DND-41 (cell line): ENCODE measurements at regions not wholly inside any gene's neighbourhood (a gene's known extent, or its start where the extent isn't known, plus 50 kb on each side); places are given as distances from the start of the nearest gene placed in this dataset.

Source experiments
- ATAC-seq: fragments of 200-7000 bp; cut with Tn5 transposase; 3 replicates; pipeline ENCODE4 v1.9.1; 2021; ENCODE audit warnings: low read depth; ENCODE audit not compliant: insufficient read depth
- DNase-seq: peaks from one replicate; pipeline ENCODE4 v3.0.0-alpha.2; 2020
- H2AFZ ChIP-seq: 2 replicates; pipeline ENCODE4 v1.6.0; 2012; ENCODE audit warnings: low read depth, low read length
- H3K27ac ChIP-seq: 2 replicates; pipeline ENCODE4 v1.5.1; 2012; ENCODE audit warnings: low read length, inconsistent platforms
- H3K27me3 ChIP-seq: fragments of 200-600 bp; sonication (generic); 2 replicates; pipeline ENCODE4 v1.6.0; 2012; ENCODE audit warnings: low read length, mild to moderate bottlenecking, inconsistent platforms; ENCODE audit not compliant: insufficient read depth, poor library complexity
- H3K36me3 ChIP-seq: 2 replicates; pipeline ENCODE4 v1.5.1; 2012; ENCODE audit warnings: low read length, inconsistent platforms; ENCODE audit not compliant: insufficient read depth
- H3K4me1 ChIP-seq: 2 replicates; pipeline ENCODE4 v1.5.1; 2012; ENCODE audit warnings: mild to moderate bottlenecking, low read length; ENCODE audit not compliant: insufficient read depth
- H3K4me2 ChIP-seq: 2 replicates; pipeline ENCODE4 v1.6.0; 2012; ENCODE audit warnings: mild to moderate bottlenecking, moderate library complexity, low read length, inconsistent platforms; ENCODE audit not compliant: insufficient read depth
- H3K4me3 ChIP-seq, 2 experiments: fragments of 200-600 bp in 1 of 2; shearing (Covaris generic) in 1 of 2; 2 replicates each; pipeline ENCODE4 v1.5.1; 2012 to 2016; ENCODE audit warnings: inconsistent platforms in 2 of 2, low read length in 2 of 2, mild to moderate bottlenecking in 2 of 2, low read depth in 1 of 2, moderate library complexity in 1 of 2
- H3K79me2 ChIP-seq: 2 replicates; pipeline ENCODE4 v1.6.0; 2012; ENCODE audit warnings: low read length, inconsistent platforms; ENCODE audit not compliant: insufficient read depth
- H3K9ac ChIP-seq: 2 replicates; pipeline ENCODE4 v1.6.0; 2012; ENCODE audit warnings: low read depth, mild to moderate bottlenecking, inconsistent platforms, low read length, moderate library complexity
- H3K9me3 ChIP-seq: 2 replicates; pipeline ENCODE4 v1.5.1; 2012; ENCODE audit warnings: low read length, moderate library complexity, mild to moderate bottlenecking, inconsistent platforms; ENCODE audit not compliant: insufficient read depth, severe bottlenecking
- H4K20me1 ChIP-seq: 2 replicates; pipeline ENCODE4 v1.6.0; 2012; ENCODE audit warnings: low read length; ENCODE audit not compliant: insufficient read depth
- EZH2 ChIP-seq: IDR thresholded peaks from 3 replicates; pipeline ENCODE4 v1.6.1; 2012; ENCODE audit warnings: borderline replicate concordance, low read depth, mild to moderate bottlenecking, moderate library complexity, low read length, inconsistent platforms; ENCODE audit not compliant: severe bottlenecking
- TF ChIP-seq, protein P1 (sequence below): IDR thresholded peaks from 2 replicates; pipeline ENCODE4 v1.5.1; 2012; ENCODE audit warnings: borderline replicate concordance, low read length, moderate library complexity, mild to moderate bottlenecking; ENCODE audit not compliant: poor library complexity, severe bottlenecking; ENCODE audit errors: extremely low read depth

DNA sequence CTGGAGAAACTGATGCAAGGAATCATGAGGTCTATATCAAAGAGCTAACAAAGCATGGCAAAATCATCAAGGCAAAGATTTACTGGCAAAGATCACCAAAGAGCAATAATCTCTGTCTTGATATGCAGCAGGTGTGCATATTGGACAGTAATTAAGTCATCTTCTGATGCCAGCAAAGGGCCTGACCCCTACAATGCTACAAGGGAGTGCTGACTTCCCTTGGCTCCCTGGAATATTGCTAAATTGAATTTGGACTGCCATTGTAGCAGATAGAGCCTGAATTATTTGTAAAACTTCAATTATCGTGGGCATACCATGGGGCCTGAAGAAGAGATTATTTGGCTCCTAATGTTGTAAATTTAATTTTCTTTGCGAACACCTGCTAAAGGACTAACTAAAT is 307.9 kb upstream of the SYT1 start:
- H3K79me2 ChIP-seq, result no peaks in the 10 kb centered on the region
- no peak overlapping the region for H2AFZ ChIP-seq
- no peaks in the 10 kb centered on the region for H4K20me1 ChIP-seq
- no peak overlapping the region for H3K4me3 ChIP-seq
- no peak overlapping the region for H3K4me2 ChIP-seq
- no peaks in the 10 kb centered on the region for H3K4me1 ChIP-seq
- no peaks in the 10 kb centered on the region for H3K27me3 ChIP-seq
- no peaks in the 10 kb centered on the region for H3K36me3 ChIP-seq
- no peaks in the 10 kb centered on the region for H3K9me3 ChIP-seq
- no peak for DNase-seq
- no peak overlapping the region for H3K27ac ChIP-seq
- no peak overlapping the region for H3K9ac ChIP-seq
- no peak for ATAC-seq
- no peak for TF ChIP-seq EZH2
- TF ChIP-seq, protein P1, sequence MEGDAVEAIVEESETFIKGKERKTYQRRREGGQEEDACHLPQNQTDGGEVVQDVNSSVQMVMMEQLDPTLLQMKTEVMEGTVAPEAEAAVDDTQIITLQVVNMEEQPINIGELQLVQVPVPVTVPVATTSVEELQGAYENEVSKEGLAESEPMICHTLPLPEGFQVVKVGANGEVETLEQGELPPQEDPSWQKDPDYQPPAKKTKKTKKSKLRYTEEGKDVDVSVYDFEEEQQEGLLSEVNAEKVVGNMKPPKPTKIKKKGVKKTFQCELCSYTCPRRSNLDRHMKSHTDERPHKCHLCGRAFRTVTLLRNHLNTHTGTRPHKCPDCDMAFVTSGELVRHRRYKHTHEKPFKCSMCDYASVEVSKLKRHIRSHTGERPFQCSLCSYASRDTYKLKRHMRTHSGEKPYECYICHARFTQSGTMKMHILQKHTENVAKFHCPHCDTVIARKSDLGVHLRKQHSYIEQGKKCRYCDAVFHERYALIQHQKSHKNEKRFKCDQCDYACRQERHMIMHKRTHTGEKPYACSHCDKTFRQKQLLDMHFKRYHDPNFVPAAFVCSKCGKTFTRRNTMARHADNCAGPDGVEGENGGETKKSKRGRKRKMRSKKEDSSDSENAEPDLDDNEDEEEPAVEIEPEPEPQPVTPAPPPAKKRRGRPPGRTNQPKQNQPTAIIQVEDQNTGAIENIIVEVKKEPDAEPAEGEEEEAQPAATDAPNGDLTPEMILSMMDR, result no peak

DNA sequence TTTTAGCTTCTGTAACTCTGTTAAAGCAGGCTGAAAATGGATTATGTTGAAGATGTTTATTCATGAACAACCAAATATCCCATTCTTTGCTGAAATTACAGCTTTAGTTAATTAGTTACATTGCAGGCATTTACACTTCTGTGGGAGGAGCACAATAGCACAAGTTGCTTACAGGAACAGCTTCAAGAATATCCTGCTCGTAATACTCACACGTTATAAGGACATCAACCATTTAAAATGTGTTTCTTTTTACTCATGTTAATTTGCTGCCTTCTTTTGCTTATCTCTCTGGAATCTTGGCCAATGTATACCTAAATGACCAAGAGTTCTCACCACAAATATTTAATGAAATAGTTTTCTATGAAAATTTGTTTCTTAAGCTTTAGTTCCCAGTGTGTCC is 305.2 kb upstream of the SYT1 start:
- Histone ChIP-seq H3K4me3 (no peak overlapping the region), H3K27ac (no peak overlapping the region), H2AFZ (no peak overlapping the region), H3K36me3 (no peaks in the 10 kb centered on the region), H3K4me1 (no peaks in the 10 kb centered on the region), H3K9ac (no peak overlapping the region), H3K9me3 (no peaks in the 10 kb centered on the region), H4K20me1 (no peaks in the 10 kb centered on the region), H3K4me2 (no peak overlapping the region), H3K27me3 (no peaks in the 10 kb centered on the region), H3K79me2 (no peaks in the 10 kb centered on the region)
- TF ChIP-seq, protein P1, result no peak
- TF ChIP-seq EZH2, result no peak
- ATAC-seq (no peak), DNase-seq (no peak)

DNA sequence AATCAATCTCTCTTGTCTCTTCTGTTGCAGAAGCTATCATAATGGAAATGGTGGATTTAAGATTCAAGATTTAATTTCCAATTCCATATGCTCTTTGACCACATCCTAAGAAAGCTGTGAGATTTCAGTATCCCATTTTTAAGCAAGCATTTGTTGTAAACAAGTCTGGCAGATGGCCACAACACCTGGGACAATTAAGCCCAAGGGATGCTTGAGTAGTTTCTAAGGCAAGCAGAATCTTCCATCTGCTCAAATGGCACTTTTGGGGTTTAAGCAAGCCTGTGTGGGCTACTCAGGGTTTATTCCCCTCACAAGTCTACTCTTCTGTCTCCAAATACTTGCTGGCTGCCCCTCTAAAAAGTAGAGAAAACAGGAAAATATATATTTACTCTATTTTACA is 304.7 kb upstream of the SYT1 start:
- Histone ChIP-seq H3K4me1 (no peaks in the 10 kb centered on the region), H4K20me1 (no peaks in the 10 kb centered on the region), H3K27me3 (no peaks in the 10 kb centered on the region), H3K4me3 (no peak overlapping the region), H3K4me2 (no peak overlapping the region), H2AFZ (no peak overlapping the region), H3K9me3 (no peaks in the 10 kb centered on the region), H3K36me3 (no peaks in the 10 kb centered on the region), H3K27ac (no peak overlapping the region), H3K9ac (no peak overlapping the region), H3K79me2 (no peaks in the 10 kb centered on the region)
- no peak for TF ChIP-seq EZH2
- TF ChIP-seq, protein P1, result no peak
- no peak for ATAC-seq
- DNase-seq, result no peak

DNA sequence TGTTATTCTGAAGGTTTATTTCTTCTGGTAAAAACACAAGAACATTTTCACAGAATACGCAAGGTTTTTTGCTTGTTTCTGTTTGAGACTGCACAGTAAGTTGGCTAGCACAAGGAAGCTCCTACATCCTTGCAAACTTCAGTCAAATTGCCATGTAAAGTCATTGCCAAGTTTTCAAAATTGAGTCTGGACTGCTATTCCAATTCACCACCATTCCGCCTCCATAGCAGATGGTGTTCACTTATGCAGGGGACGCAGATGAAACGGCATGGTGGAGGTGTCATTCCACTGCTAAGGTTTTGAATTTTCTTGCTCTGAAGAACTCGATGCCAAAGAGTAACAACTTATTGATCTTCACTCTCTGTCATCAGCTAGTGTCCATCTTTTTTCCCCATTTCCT is 303.9 kb upstream of the SYT1 start:
- Histone ChIP-seq H2AFZ (no peak overlapping the region), H3K4me2 (no peak overlapping the region), H3K27me3 (no peaks in the 10 kb centered on the region), H3K36me3 (no peaks in the 10 kb centered on the region), H3K79me2 (no peaks in the 10 kb centered on the region), H4K20me1 (no peaks in the 10 kb centered on the region), H3K4me3 (no peak overlapping the region), H3K27ac (no peak overlapping the region), H3K9me3 (no peaks in the 10 kb centered on the region), H3K4me1 (no peaks in the 10 kb centered on the region), H3K9ac (no peak overlapping the region)
- DNase-seq, result no peak
- TF ChIP-seq, protein P1, result no peak
- no peak for TF ChIP-seq EZH2
- ATAC-seq, result no peak
